NT2/D1 (cell line): ENCODE measurements at regions not wholly inside any gene's neighbourhood (a gene's known extent, or its start where the extent isn't known, plus 50 kb on each side); places are given as distances from the start of the nearest gene placed in this dataset.

Experiments
- DNase-seq: peaks from one replicate; pipeline ENCODE4 v3.0.0-alpha.2; 2011; ENCODE audit warnings: low read depth, low spot score
- H3K27me3 ChIP-seq: 2 replicates; pipeline ENCODE4 v1.6.0; 2011; ENCODE audit warnings: mild to moderate bottlenecking; ENCODE audit not compliant: insufficient read length, insufficient read depth
- H3K36me3 ChIP-seq: 2 replicates; pipeline ENCODE4 v1.6.1; 2011; ENCODE audit warnings: mild to moderate bottlenecking, low read length, mixed read lengths; ENCODE audit not compliant: insufficient read depth, insufficient read length
- H3K4me1 ChIP-seq: 2 replicates; pipeline ENCODE4 v1.5.1; 2011; ENCODE audit not compliant: insufficient read depth, insufficient read length
- H3K4me3 ChIP-seq: 2 replicates; pipeline ENCODE4 v1.5.1; 2011; ENCODE audit warnings: low read depth; ENCODE audit not compliant: insufficient read length
- H3K9ac ChIP-seq: 2 replicates; pipeline ENCODE4 v1.6.0; 2011; ENCODE audit warnings: low read depth; ENCODE audit not compliant: insufficient read length
- H3K9me3 ChIP-seq: 2 replicates; pipeline ENCODE4 v1.5.1; 2011; ENCODE audit warnings: mild to moderate bottlenecking, low read length; ENCODE audit not compliant: insufficient read depth
- SUZ12 ChIP-seq: IDR thresholded peaks from 2 replicates; pipeline ENCODE4 v1.6.1; 2011; ENCODE audit not compliant: insufficient read length, insufficient read depth; ENCODE audit errors: extremely low read depth
- YY1 ChIP-seq: IDR thresholded peaks from 2 replicates; pipeline ENCODE4 v1.6.1; 2011; ENCODE audit not compliant: insufficient read length, insufficient read depth
- ZNF274 ChIP-seq: IDR thresholded peaks from 2 replicates; pipeline ENCODE4 v1.6.1; 2011; ENCODE audit warnings: mild to moderate bottlenecking, low read depth, low read length

DNA sequence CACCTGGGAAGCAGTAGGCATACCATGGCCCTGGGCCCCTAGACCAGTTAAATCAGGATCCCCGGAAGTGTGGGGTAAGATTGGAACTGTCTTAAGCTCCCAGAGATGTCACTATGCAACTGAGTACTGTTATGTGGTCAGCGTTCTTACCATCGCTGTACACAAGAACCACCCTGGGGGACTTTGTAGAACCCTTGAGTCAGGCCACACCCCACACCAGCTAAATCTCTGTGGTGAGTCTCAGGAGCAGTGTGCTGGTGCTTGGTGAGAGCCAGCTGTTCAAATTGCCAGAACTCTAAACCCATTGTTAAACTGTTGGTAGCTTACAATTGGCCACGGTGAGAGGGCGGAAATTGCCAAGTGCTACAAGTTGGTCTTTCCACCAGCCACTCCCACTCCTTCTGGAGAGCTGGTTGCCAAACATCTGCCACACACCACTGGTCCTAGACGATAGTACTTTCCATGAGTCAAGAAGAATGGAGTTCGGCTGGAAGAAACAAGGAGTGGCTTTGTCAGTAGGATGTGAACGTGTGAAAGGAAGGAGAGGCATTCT, 80.5 kb upstream of the SYNDIG1 start:
- Histone ChIP-seq H3K4me3 (no peak overlapping the region), H3K27me3 (no peaks in the 10 kb centered on the region), H3K9ac (no peak overlapping the region), H3K36me3 (no peaks in the 10 kb centered on the region), H3K9me3 (no peaks in the 10 kb centered on the region), H3K4me1 (no peaks in the 10 kb centered on the region)
- no peak for DNase-seq
- TF ChIP-seq SUZ12, result no peak

DNA sequence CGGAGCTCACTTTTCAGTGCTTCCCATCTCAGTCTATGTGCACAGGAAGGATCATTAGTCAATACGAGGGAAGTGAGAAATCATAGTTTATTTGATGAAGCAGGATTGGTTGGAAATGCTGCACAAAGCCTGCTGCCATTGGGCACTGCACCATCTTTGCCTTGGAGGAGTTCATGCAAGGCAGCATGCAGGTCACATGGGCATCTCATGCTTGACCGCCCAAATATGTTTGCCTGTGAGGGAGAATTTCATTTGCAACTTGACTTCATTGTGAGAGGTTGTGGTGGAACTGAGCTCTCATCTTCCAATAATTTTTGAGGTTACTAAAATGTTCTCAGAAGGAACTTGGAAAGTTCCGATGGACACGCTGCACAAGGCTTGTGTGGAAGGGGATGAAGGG, 83.9 kb upstream of the SYNDIG1 start:
- Histone ChIP-seq H3K4me3 (no peak overlapping the region), H3K36me3 (no peaks in the 10 kb centered on the region), H3K4me1 (no peaks in the 10 kb centered on the region), H3K9me3 (no peaks in the 10 kb centered on the region), H3K27me3 (no peaks in the 10 kb centered on the region), H3K9ac (no peak overlapping the region)
- no peak for DNase-seq
- no peak for TF ChIP-seq ZNF274

DNA sequence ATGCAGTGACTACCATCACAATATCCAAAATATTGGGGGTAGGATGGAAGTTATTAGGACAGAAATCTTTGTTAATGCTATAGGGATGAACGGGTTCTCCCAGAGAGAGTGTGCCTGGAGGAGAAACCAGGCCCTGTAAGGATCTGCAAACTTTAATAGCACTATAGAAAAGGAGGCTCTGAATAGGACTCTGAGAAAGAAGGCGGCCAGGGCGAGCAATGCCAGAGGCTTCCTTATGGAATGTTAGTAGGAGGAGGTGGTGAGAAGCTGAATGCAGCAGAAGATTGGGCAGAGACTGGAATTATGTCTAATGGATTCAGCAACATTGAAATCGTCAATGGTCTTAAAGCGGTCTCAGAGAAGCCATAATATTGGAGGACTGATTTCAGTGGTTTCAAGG, 84.6 kb upstream of the SYNDIG1 start:
- Histone ChIP-seq H3K4me1 (no peaks in the 10 kb centered on the region), H3K4me3 (no peak overlapping the region), H3K9me3 (no peaks in the 10 kb centered on the region), H3K9ac (no peak overlapping the region), H3K36me3 (no peaks in the 10 kb centered on the region), H3K27me3 (no peaks in the 10 kb centered on the region)
- no peak for DNase-seq
- TF ChIP-seq SUZ12 (no peak), ZNF274 (no peak), YY1 (no peak)

DNA sequence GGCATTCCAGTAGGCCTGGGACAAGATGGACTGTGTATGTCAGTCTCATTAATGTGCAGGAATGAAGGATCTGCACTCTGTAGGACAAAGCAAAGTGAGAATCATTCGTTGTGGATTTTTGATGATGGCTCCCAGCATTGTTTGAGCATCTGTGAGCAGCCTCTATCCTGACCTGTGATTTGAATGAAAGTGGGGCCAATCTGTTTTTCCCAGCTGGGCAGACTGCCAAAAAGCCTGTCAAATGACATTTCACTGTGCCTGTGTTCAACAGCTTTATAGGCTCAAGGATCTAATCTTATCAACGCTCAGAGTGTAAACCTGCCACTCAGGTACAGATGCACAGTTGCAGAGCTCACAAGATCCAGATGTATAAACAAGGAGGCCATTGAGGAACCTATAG, 86.7 kb upstream of the SYNDIG1 start:
- H3K9ac ChIP-seq, result no peak overlapping the region
- no peaks in the 10 kb centered on the region for H3K9me3 ChIP-seq
- TF ChIP-seq YY1, result no peak
- no peak for TF ChIP-seq SUZ12
- no peak for TF ChIP-seq ZNF274
- no peak for DNase-seq
- H3K27me3 ChIP-seq, result no peaks in the 10 kb centered on the region
- H3K4me3 ChIP-seq, result no peak overlapping the region
- no peaks in the 10 kb centered on the region for H3K4me1 ChIP-seq
- H3K36me3 ChIP-seq, result no peaks in the 10 kb centered on the region

DNA sequence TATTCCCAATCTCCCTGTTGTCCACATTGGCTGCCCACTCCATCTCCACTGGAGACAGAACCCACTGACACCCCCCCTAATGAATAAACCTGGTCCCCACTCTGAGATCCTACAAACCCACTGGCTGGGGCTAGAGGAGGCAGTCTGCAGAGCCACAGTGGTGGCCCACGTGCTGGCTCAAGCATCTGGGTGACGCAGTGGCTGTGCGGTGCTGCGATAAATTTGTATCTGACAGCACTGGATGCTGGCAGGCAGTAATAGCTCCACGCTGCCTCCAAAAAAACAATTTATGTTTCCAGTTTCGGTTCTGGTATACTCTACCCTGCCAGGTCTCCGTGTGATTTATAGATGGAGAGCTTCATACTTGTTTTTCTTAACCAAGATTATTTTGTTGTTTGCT, 87.1 kb upstream of the SYNDIG1 start:
- Histone ChIP-seq H3K4me1 (no peaks in the 10 kb centered on the region), H3K9ac (no peak overlapping the region), H3K36me3 (no peaks in the 10 kb centered on the region), H3K27me3 (no peaks in the 10 kb centered on the region), H3K9me3 (no peaks in the 10 kb centered on the region), H3K4me3 (no peak overlapping the region)
- TF ChIP-seq YY1 (no peak), SUZ12 (no peak), ZNF274 (no peak)
- DNase-seq, result no peak

DNA sequence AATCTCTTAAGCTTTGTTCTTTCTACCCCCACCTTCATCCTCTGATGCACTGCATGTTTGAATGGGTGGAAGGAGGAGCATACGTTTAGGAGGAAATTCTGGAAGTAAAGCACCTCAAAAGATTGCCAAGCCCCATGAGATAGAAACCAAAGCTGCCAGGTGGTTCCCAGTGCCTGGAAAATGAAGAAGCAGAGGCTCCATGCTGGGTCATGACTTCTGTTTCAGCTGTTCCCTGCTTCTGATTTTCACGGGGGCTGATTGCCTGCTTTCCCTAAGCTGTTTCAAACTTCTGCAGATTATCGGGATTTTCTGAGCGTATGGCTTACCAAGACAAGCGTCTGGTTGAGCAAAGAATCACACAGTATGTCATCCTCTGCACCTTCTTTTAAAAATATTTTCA, 87.5 kb upstream of the SYNDIG1 start:
- Histone ChIP-seq H3K4me1 (no peaks in the 10 kb centered on the region), H3K36me3 (no peaks in the 10 kb centered on the region), H3K27me3 (no peaks in the 10 kb centered on the region), H3K4me3 (no peak overlapping the region), H3K9me3 (no peaks in the 10 kb centered on the region), H3K9ac (no peak overlapping the region)
- TF ChIP-seq SUZ12 (no peak), ZNF274 (no peak), YY1 (no peak)
- DNase-seq, result no peak

DNA sequence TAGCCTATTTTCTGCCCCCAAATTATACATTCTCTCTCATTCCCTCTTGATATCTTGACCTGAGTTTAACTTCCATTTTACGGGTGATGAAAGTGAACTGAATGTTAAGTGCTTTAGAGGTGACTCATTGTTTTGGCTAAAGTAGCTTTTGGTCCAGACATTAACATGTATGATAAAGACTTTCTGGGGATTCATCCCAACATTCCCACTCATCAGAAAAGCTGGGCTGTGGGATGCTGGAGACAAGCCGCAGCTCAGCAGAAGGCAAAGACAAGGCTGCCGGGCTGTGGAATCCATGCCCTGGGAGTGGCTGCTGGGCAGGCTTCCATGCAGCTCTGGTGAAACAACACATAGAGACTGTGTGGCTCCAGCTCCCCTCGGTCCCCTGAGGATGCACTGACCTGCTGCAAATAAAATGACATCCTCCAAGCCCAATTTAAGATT, 89.9 kb upstream of the SYNDIG1 start:
- Histone ChIP-seq H3K4me1 (no peaks in the 10 kb centered on the region), H3K9ac (no peak overlapping the region), H3K27me3 (no peaks in the 10 kb centered on the region), H3K4me3 (no peak overlapping the region), H3K9me3 (no peaks in the 10 kb centered on the region), H3K36me3 (no peaks in the 10 kb centered on the region)
- TF ChIP-seq YY1 (no peak), ZNF274 (no peak), SUZ12 (no peak)
- DNase-seq, result no peak
